Endothelial cell of hepatic sinusoid (primary cell): ENCODE measurements at regions not wholly inside any gene's neighbourhood (a gene's known extent, or its start where the extent isn't known, plus 50 kb on each side); places are given as distances from the start of the nearest gene placed in this dataset.
"Not testable (repeated sequence)": the region's sequence is repeated elsewhere in the genome, so short reads cannot be mapped to it uniquely, and the experiment has no call there.

ENCODE experiments used
- in situ Hi-C: cut with HindIII; loops from 2 replicates; pipeline ENCODE4 v1.10.0; 2017; ENCODE audit warnings: low sequenced_read_pairs

DNA sequence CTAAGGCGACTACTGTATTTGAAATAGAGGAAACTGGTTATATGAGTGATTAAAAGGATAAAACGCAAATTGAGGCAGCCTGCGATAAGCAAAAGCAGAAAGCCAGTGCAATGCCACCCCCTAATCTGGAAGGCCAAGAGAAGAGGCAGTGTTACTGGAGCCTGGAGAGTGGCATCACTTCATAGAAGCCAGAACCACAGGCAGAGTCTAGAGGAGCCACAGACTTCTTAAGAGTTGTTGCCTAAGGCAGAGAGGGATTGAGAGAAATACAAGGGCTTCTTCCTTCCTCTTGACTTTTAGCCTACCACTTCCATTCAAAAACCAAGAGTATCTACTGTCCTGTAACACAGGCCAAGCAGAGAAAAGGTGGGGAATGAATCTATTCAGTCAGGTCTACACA is 94.9 kb upstream of the SKAP2 start:
- in situ Hi-C loops: no loop called here

DNA sequence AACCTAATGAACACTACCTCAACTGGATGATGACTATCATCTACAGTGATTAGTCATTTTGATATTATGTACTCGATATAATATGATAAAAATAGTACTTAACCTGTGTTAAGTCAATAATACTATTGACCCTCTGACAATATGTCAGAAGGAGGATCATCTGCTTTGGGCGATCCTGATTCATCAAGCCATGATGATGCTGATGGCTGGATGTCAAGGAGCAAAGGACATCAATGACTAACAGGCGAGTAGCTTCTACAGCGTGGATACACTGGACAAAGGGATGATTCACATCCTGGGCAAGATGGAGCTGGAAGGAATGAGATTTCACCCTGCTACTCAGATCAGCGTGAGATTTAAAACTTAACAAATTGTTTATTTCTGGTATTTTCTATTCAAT is 94.4 kb upstream of the SKAP2 start:
- in situ Hi-C loops: no loop called here

DNA sequence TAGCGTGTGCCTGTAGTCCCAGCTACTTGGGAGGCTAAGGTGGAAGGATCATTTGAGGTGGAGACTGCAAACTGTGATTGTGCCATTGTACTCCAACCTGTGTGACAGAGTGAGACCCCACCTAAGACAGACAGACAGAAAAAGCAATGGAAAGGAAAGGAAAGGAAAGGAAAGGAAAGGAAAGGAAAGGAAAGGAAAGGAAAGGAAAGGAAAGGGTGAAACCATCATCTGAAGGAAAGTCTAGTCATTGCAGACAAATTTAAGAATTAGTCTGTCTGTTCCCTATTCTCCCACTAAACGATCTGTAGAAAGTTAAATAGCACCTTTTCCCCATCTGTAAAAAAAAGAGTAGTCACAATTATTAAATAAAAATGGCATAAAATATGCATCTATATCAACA is 91.1 kb upstream of the SKAP2 start:
- in situ Hi-C loops: no loop called here

DNA sequence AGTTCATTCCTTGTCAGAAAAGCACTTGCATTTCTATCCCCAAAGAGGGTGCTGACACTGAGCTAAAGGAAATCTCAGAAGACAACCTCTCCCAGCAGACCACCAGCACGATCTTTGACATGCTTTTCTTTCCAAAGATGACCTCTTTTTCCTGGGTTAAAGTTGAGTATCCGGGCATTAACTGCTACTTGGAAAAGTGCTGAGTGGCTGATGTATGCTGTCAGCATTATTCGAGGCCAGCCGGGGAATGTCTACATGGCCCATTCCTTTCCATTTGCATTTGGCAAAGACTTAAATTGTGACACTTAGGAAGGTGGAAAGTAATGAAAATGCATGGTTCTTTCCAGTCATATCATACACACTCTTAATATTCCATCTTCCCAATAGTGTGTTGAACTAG is 90.6 kb upstream of the SKAP2 start:
- in situ Hi-C loops: no loop called here

DNA sequence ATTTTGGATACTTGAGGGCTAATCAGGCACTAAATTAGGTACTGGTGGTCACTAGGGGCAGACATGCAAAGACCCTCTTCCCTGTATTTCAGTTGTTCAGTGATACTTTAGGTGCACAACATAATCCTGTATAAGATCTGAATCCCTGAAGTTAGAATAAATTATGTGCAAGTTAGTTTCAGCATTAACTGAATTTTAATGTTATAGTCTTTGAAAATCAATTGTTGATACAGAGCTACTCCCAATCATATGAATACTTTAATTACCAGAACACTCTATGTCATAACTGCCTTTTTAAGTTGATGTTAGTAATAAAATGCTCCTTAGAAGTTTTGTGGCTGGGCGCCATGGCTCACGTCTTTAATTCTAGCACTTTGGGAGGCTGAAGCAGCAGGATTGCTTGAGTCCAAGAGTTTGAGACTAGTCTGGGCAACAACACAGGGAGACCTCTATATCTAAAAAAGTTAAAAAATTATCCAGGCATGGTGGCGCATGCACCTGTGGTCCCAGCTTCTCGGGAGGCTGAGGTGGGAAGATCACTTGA is 87.1 kb upstream of the SKAP2 start:
- in situ Hi-C loops: no loop called here

DNA sequence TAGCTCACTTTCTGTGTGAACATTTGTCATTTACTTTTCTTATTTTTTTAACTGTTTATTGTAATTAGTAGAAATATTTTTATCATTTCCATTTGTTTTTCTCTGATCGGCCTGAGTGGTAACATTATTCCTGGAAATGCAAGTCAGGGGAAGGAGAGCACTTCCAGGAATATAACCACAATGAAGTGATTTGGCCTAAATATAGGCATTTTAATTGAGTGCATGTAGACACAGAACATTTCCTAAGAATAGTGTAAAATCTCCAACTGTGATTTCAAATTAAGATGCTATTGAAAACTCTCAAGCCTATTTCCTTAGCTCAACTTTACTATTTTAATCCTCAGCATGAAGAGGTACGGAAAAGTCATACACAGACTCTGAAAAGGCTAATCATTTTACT is 86.5 kb upstream of the SKAP2 start:
- in situ Hi-C loops: no loop called here

DNA sequence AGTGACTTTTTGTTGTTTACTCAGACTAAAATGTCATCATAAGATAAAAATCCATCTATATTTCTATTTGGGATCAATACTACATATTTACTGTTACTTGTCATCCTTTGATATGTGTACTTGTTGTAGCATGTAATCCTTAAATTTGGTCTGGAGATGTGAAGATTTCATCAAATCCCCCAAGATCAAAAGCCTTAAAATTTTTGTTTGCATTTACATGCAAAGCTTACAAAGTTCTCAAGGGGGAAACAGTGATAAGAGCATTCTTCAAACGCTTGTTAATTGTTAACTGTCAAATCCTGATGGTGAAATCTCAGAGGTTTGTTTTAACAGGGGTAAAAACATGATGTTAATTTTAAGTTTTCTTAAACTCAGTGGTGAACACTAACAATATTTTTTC is 84.9 kb upstream of the SKAP2 start:
- in situ Hi-C loops: no loop called here

DNA sequence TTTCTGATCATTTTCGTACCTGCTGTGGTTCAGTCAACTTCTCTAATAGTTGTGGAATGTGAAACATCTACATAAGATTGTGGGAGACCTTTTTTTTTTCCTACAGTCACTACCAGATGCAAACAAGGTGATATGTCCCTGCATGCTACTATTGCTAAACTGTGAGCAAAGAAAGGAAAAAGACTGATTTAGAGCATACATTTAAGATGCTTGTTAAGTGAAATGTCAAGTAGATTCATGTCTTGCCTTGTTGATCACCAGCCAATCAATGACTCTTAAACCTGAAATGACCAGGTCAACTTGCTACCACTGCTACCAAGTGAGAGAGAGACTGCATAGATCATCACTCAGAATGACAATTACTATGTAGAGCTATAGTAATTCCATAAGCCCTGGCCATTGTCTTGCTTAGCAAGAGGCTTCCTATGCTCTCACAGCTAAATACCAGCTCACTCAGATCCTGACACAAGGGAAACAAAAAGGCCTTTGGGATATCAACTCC is 84.3 kb upstream of the SKAP2 start:
- in situ Hi-C loops: no loop called here

DNA sequence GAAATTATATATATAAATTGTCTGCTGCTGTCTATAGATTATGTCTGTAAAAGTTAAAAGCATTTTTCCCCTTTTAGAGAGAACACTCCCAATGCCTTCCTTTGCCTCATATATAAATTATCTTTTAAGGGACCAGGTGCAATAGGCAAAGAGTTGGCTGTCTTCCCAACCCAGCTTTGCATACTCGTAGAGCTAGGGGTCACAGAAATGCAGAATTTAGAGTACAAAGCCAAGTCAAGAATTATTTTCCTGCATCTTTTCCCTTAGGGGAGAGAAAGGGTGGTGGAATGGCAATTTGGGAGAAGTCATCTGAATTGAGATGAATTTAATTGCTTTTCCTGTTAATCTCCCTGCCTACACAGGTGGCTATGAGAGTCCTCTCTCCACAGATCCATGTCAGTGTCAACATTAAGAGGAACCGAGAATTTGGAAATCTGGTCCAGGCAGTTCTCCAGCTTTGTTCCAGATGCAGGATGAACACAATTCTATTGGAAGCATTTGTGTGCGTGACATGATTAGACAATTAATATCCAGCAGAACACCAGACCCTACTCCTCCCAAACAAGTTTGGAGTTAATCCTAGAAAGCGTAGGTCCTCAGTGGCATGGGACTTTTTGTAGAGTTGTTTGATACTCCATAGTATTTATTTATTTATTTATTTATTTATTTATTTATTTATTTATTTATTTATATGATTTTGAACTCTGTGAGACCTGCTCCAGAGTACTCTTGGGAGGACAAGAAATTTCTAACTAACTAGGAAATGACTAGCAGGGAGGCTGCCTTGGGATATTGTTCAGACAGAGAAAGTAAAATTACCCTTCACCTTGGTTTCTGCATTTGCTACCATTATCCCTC is 80.3 kb upstream of the SKAP2 start:
- in situ Hi-C loops: no loop called here

DNA sequence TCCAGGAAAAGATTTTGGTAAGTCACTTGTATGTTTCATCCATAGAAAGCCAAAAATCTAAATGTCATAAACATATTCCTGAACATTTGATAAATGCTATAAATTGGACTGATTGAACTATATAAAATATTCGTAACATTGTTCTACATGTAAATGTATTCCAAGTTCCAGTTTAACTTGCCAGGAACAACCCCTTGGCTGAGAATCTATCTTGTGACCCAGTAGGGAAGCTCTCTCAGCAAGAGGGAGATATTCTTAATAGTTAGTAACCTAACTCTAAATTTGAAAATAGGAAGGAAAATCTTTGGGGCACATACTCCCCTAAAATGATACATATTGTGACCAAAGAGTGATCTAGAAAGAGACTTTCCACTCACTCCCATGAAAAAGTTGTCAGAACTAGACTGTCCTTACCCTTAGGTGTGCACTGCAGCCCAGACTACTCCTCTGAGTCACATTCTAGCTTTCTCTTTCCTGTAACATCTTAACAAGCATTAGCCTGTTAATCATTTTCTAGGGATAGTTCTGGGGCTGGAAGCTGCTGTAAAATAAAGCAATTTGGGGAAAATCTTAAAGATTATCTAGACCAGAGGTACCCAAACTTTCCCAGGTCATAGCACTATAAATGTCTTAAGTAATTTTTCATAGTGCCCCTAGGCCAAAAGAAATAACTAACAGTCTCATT is 73.7 kb upstream of the SKAP2 start:
- in situ Hi-C loops: no loop called here

DNA sequence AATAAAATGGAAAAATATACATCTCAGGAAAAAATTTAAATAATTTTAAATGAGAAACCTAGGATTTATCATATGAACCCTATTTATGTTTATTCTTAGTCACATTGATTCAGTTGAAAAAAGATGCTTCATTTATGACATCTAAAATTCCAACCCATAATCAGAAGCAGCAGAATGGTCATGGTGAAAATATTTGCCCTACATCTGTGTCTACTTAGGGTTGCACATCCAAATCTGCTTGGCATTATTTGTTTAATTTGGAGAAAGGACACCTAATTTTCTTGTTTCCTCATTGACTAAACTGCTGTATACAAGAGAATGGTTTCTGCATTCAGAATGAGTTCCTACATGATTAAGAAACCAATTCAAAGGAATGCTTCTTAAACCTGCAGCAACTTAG is 72.9 kb upstream of the SKAP2 start:
- in situ Hi-C loops: no loop called here

DNA sequence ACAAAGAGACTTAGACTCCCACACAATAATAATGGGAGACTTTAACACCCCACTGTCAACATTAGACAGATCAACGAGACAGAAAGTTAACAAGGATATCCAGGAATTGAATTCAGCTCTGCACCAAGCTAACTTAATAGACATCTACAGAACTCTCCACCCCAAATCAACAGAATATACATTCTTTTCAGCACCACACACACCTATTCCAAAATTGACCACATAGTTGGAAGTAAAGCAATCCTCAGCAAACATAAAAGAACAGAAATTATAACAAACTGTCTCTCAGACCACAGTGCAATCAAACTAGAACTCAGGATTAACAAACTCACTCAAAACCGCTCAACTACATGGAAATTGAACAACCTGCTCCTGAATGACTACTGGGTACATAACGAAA is 68.2 kb upstream of the SKAP2 start:
- in situ Hi-C loops: not testable (repeated sequence)

DNA sequence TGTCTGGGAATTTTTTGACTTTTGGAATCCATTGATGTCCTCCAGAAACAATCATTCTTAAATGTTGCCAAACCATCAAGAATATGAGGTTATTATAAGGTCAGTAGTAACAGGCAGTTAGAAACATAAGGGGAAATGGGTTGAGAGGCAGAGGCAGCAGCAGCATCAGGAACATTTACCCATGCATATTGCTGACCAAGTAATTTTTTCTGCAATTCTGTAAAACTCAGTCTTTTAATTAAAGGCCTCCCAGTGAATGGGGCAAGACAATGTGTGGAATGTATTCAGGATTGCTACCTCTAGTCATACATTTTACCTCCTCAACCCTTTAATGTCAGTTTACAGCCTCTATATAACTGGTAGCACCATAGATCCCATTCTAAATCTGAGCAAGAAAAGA is 66.5 kb upstream of the SKAP2 start:
- in situ Hi-C loops: no loop called here

DNA sequence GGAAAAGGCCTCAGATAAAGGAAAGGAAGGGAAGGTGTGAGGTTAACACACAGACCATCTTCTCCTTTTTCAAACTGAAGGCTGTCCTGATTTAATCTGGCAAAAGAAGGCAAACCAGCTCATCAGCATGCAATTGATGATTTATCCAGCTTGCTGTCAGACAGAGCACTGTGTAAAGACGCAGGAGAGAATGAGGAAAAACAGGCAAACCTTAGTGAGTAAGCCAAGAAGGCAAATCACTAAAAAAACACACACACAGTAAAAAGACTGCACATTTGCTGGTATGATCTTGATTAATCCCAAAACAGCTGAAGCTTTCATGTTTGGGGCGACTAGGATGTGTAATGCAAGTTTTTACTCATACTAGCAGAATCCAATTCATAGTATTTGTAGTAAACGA is 65.8 kb upstream of the SKAP2 start:
- in situ Hi-C loops: no loop called here

DNA sequence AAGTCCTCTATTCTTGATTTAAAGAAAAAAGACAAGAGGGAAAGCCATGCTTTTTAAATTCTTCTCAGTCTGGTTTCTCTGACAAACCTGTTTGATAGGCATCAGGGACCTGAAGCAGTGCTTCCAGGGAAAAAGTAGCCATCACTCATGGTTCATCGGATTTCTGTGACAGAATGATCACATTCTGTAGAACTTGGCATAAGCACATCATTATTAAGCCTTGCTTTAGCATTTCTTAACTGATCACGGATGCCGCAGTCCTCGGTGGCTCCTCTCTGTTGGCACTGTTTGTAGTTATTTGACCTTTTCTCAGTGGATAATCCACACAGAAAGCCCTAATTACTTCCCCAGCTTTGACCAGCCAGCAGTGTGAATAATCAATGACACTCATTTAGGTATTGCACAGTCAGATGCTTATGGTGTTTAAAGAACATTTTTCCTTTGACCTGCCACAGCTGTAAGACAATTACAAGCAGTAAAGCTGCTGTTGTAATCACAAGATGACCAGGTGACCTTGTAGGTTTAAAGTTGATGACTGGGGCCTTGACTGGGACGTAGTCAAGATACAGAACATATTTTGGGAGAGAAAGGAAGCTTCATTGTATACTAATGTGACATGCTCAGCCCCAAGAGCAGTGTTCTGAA is 64.4 kb upstream of the SKAP2 start:
- in situ Hi-C loops: no loop called here

DNA sequence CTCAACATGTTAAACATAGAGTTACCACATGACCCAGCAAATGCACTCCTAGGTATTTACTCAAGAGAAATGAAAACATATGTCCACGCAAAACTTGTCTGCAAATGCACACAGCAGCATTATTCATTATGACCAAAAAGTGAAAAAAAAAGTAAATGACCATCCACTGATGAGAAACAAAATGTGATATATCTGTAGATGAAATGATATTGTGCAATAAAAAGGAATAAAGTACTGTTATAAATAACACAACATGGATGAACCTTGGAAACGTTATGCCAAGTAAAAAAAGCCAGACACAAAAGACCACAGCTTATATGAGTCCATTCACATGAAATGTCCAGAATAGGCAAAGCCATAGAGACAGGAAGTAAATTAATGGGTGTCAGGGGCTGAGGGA is 61.4 kb upstream of the SKAP2 start:
- in situ Hi-C loops: no loop called here

DNA sequence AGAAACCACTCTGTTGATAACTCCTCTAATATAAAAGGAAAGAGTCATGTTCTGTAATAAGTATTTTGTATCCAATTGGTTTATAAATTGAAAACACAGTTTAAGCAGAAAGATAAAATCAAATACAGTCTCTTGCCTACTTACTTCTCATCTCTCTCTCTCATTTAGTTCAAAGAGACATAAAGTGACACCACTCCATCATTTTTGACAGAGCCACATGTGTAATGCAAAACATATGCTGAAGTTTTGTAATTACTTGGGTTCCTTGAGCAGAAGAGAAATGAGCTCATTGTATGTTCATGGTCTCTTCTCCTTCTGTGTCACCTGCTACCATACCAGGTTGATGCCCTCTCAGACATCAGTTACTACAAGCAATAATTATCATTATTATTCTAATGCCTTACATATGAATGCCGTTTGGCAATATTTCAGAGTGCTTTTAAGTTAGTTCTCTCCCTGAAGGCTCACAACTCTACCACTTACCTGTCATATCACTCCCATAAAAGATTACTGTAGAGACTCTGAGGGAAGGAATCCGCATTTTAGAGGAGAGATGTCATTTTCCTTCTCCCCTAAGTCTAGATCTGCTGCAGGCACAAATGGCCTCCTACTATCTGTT is 59.9 kb upstream of the SKAP2 start:
- in situ Hi-C loops: no loop called here

DNA sequence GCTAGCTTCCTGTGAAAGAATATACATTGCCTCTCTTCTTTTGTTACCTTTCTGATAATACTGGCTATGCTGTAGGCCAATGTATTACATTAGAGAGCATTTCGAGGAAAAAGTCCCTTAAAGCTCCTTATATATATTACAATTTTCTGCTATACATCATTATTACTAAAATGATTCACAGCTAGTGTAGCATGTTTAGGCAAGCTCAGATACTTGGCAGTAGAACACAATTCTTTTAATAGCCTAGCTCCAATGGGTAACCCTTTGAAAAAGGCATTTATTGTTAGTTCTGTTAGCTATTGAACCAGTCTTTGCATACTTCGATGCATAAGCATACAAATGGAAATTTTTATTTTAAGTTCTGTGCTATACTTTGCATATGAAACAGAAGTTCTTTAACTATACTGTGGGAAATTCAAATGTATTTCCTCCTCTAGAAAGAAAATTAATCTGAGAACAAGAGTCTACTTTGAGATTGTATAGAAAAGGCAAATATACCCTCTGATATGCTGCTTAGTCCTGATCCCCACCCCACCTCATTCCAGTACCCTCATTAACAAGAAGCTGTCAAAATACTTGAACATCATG is 55.6 kb upstream of the SKAP2 start:
- in situ Hi-C loops: no loop called here

DNA sequence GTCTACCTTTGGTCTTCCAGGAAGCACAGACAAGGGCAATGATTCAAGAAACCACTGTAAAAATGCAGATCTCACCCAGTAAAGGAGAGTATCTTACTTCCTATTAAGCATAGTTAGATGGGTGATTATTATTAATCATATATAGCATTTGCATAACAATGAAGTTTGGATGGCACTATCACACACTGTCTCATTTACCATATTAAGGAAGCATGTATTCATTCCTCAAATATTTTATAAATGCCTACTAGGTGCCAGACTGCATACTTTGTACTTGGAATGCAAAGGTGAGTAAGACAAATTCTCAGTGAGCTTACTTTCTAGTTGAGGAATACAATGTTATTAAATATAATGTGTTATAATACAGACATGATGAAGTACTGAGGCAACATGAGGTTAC is 53.9 kb upstream of the SKAP2 start:
- in situ Hi-C loops: no loop called here

DNA sequence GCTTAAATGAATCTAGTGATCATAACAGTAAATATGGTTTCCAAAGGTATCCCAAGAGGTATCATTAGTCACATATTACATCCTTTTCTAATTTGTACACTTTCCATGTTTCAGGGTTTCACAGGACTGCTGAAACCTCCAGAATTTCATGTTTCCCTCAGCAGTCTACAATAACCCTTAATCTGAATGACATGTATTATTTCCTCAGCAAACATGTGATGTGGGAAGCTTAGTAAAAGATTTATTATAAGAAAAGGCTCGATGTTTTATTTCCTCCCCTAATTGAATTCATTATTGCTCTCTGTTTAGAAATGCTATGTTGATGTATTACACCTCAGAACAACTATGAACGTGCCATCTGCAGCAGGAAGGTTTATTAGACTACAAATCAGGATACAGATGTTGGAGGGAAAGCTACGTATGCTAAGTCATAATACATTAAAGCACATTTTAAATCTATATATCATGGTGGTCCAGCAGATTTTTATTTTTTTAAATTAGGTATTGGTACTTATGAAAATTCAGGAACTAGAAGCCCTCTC is 52.5 kb upstream of the SKAP2 start:
- in situ Hi-C loops: no loop called here

DNA sequence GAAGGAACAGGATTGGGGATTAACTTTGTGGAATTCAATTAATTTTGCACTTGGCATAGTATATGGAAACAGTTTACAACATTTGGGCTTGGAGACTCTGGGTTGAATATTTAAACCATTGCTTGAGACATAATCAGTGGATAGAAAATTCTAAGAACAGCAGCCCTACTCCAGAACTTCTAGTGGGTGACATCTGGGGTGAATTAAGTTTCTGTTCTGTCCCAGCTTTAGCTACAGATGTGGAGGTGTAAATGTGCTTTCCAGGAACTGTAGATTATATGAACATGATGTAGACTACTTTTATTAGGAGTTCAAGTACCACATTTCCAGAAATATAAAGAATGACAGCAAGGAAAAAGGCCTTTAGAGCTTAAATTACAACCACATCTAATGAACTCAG is 51.9 kb upstream of the SKAP2 start:
- in situ Hi-C loops: no loop called here
